ENCODE measurements at regions not wholly inside any gene's neighbourhood (a gene's known extent, or its start where the extent isn't known, plus 50 kb on each side); places are given as distances from the start of the nearest gene placed in this dataset.

DNA sequence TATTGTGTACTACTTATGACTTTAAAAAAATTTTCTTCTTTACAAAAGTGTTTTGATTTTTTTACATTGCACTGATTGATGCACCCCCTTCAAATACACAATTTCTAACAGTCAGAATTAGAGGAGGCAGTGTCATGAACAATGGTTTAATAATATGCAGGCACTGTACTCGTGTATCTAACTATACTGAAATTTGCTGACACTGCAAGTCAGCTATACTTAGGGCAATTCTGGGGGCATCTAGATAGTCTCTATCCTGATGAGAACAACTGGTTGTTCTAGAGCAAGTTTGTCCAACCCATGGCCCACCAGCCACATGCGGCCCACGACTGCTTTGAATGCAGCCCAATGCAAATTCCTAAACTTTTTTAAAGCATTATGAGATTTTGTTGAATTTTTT, 375.6 kb downstream of the BCKDHB start:
- TF ChIP-seq CTCF (IDR thresholded peaks at IDR 0.05; ENCODE audit: borderline replicate concordance, control extremely low read depth, extremely low read depth, insufficient read depth, missing control alignments) = no peak
- in situ Hi-C loops (cut with MboI; ENCODE audit: low sequenced_read_pairs, unreplicated experiment) = no loop called here
- no peak for DNase-seq (ENCODE audit: low spot score)

DNA sequence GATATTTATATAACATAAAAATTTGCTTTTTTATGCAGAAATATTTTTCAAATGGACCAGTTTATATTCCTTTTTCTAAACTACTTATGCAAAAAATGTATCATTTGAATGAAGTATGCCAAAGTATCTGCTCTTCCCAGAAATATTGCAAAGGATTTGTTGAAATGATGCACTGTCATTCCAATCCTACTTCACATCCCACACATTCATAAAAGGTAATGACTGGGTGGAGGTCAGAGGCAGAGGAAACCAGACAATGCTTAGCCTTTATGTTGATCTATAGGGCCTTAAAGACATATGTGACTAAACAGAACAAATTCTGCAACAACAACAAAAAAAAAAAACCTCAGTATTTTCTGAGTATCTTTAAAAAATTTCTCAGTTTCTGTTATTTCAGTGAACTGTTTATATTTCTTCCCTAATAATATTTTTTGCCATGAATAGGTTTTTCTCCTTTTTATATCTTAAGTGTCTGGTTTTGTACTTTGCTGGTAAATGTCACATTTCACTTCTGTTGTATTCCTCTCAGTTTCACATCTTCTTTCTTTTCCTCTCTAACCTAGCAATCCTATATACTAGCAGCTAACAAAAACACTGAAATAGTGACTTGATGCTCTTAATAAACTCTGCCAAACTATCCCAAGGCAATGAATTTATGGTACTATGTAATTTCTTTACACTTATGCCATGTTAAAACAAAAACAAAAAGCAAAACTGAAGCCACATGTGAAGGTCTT, 374.1 kb downstream of the BCKDHB start:
- DNase-seq (ENCODE audit: low spot score) = peak; percentile 13
- no peak for TF ChIP-seq CTCF (IDR thresholded peaks at IDR 0.05; ENCODE audit: borderline replicate concordance, control extremely low read depth, extremely low read depth, insufficient read depth, missing control alignments)
- in situ Hi-C loops (cut with MboI; ENCODE audit: low sequenced_read_pairs, unreplicated experiment) = no loop called here

- DNase-seq (ENCODE audit: low spot score) = no peak
- TF ChIP-seq CTCF (IDR thresholded peaks at IDR 0.05; ENCODE audit: borderline replicate concordance, control extremely low read depth, extremely low read depth, insufficient read depth, missing control alignments) = no peak
- in situ Hi-C loops (cut with MboI; ENCODE audit: low sequenced_read_pairs, unreplicated experiment) = no loop called here
These were observed 371.6 kb downstream of the BCKDHB start for GRCh38 chr6:80478030-80478429.

- no peak for TF ChIP-seq CTCF (IDR thresholded peaks at IDR 0.05; ENCODE audit: borderline replicate concordance, control extremely low read depth, extremely low read depth, insufficient read depth, missing control alignments)
- in situ Hi-C loops (cut with MboI; ENCODE audit: low sequenced_read_pairs, unreplicated experiment) = no loop called here
- DNase-seq (ENCODE audit: low spot score) = no peak
These were observed 371.1 kb downstream of the BCKDHB start for GRCh38 chr6:80477591-80477990.

DNA sequence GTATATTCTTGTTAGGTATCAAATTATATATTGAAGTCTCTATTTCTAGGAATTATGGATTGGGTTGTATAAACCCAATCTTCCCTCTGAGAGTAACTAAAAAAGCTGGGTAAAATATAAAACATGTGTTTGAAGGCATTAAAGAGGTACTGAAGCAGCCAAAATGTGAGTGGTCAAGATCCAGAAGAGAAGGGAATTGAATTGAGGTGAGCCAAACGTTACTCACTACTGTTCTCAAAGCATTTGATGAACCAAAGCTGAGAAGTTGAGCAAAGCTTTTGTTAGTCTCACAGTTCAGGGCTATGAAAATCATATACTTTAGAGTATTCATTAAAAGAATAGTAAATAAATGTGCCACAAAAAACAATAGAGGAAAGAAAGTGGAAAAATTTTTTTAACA, 365.8 kb downstream of the BCKDHB start:
- DNase-seq (ENCODE audit: low spot score) = no peak
- in situ Hi-C loops (cut with MboI; ENCODE audit: low sequenced_read_pairs, unreplicated experiment) = no loop called here
- no peak for TF ChIP-seq CTCF (IDR thresholded peaks at IDR 0.05; ENCODE audit: borderline replicate concordance, control extremely low read depth, extremely low read depth, insufficient read depth, missing control alignments)

GRCh38 chr6:80469977-80470376, 363.5 kb downstream of the BCKDHB start:
- in situ Hi-C loops (cut with MboI; ENCODE audit: low sequenced_read_pairs, unreplicated experiment) = no loop called here
- TF ChIP-seq CTCF (IDR thresholded peaks at IDR 0.05; ENCODE audit: borderline replicate concordance, control extremely low read depth, extremely low read depth, insufficient read depth, missing control alignments) = no peak
- no peak for DNase-seq (ENCODE audit: low spot score)

Data from GM13976 (cell line).